ENCODE measurements at regions not wholly inside any gene's neighbourhood (a gene's known extent, or its start where the extent isn't known, plus 50 kb on each side); places are given as distances from the start of the nearest gene placed in this dataset.

- H3K9ac ChIP-seq (ENCODE audit: low read depth, low read length): no peak overlapping the region
- no peak overlapping the region for H4K5ac ChIP-seq (ENCODE audit: low read depth, low read length)
- no peak overlapping the region for H3K18ac ChIP-seq (ENCODE audit: low read depth, low read length)
- intact Hi-C loops (cut with micrococcal nuclease): no loop called here
- H4K20me1 ChIP-seq (ENCODE audit: insufficient read depth, low read length): no peaks in the 10 kb centered on the region
- ChIA-PET CTCF (no interaction called here), POLR2A (ENCODE audit: unreplicated experiment) (no interaction called here)
- no peak overlapping the region for H4K8ac ChIP-seq (ENCODE audit: low read depth in 2 of 2, low read length in 2 of 2)
- no peak overlapping the region for H2BK20ac ChIP-seq (ENCODE audit: low read depth, low read length)
- no peak overlapping the region for H3K14ac ChIP-seq (replicated peaks; ENCODE audit: low read depth, low read length)
- BruUV-seq (replicated peaks): no TSS peak
- H3K4ac ChIP-seq (ENCODE audit: low read depth, low read length): no peak overlapping the region
- H3K4me3 ChIP-seq (ENCODE audit: insufficient read depth, low read depth, low read length): no peak overlapping the region
- H3K4me2 ChIP-seq (ENCODE audit: low read depth, low read length): no peak overlapping the region
- H2BK120ac ChIP-seq (ENCODE audit: low read depth, low read length): no peak overlapping the region
- dilution Hi-C loops (cut with HindIII; ENCODE audit: low sequenced_read_pairs, unreplicated experiment): no loop called here
- no peak overlapping the region for H2BK15ac ChIP-seq (ENCODE audit: low read depth, low read length)
- no peaks in the 10 kb centered on the region for H3K79me1 ChIP-seq (ENCODE audit: low read depth in 1 of 2, low read length in 2 of 2)
- no peak overlapping the region for H2BK5ac ChIP-seq (ENCODE audit: low read depth, low read length, poor library complexity, severe bottlenecking)
- in situ Hi-C loops (cut with MboI; ENCODE audit: low sequenced_read_pairs): no loop called here
- H4K91ac ChIP-seq (ENCODE audit: insufficient read depth, low read depth, low read length): no peak overlapping the region
- H3K4me1 ChIP-seq (ENCODE audit: control insufficient read depth, insufficient read depth, low read length): no peaks in the 10 kb centered on the region
- H3K36me3 ChIP-seq (ENCODE audit: control insufficient read depth, insufficient read depth, low read length): no peaks in the 10 kb centered on the region
- no peak for DNase-seq
- no peak overlapping the region for H3K23ac ChIP-seq (ENCODE audit: low read depth, low read length)
- TF ChIP-seq RAD21 (IDR thresholded peaks at IDR 0.05; ENCODE audit: low read length) (no peak), CEBPB (IDR thresholded peaks at IDR 0.05; ENCODE audit: low read depth, low read length) (no peak), SMC3 (IDR thresholded peaks at IDR 0.05; ENCODE audit: low read depth, low read length) (no peak), MAFK (IDR thresholded peaks at IDR 0.05; ENCODE audit: low read depth, low read length) (no peak), POLR2A (IDR thresholded peaks at IDR 0.05; ENCODE audit: low read depth, low read length) (no peak), MAZ (IDR thresholded peaks at IDR 0.05; ENCODE audit: borderline replicate concordance, low read depth, low read length) (no peak), FOS (IDR thresholded peaks at IDR 0.05; ENCODE audit: low read depth, low read length) (no peak), RCOR1 (IDR thresholded peaks at IDR 0.05; ENCODE audit: insufficient replicate concordance, low read length) (no peak), MXI1 (IDR thresholded peaks at IDR 0.05; ENCODE audit: borderline replicate concordance, low read depth, low read length) (no peak), NFE2L2 (IDR thresholded peaks at IDR 0.05; ENCODE audit: low read depth, low read length) (no peak)
- no peak overlapping the region for H2AFZ ChIP-seq (replicated peaks; ENCODE audit: low read length, poor library complexity)
- H3K27ac ChIP-seq (ENCODE audit: insufficient read depth, low read length): no peak overlapping the region
- no peak overlapping the region for H3K56ac ChIP-seq (ENCODE audit: extremely low read depth, insufficient read depth, low read length)
- H2AK5ac ChIP-seq (ENCODE audit: low read depth, low read length): no peak overlapping the region
- H2AK9ac ChIP-seq (replicated peaks; ENCODE audit: low read depth, low read length, poor library complexity): no peak overlapping the region
- ATAC-seq (ENCODE audit: low read depth): no peak
- H3K9me3 ChIP-seq (ENCODE audit: control insufficient read depth, insufficient read depth, low read length): peaks cover 6% of the 10 kb centered on the region
- no CpG with 5 or more reads among the region's 2 CpGs for WGBS, 2 experiments (ENCODE audit: extremely low coverage in 2 of 2, insufficient read length in 1 of 2)
- no peaks in the 10 kb centered on the region for H3K9me1 ChIP-seq (ENCODE audit: insufficient read depth, low read length)
- no peaks in the 10 kb centered on the region for H3K27me3 ChIP-seq (ENCODE audit: control insufficient read depth, insufficient read depth, low read length)
Measured at GRCh38 chr2:117700471-117700870, 114.0 kb upstream of the DDX18 start.
